ENCODE measurements at regions not wholly inside any gene's neighbourhood (a gene's known extent, or its start where the extent isn't known, plus 50 kb on each side); places are given as distances from the start of the nearest gene placed in this dataset.

DNA sequence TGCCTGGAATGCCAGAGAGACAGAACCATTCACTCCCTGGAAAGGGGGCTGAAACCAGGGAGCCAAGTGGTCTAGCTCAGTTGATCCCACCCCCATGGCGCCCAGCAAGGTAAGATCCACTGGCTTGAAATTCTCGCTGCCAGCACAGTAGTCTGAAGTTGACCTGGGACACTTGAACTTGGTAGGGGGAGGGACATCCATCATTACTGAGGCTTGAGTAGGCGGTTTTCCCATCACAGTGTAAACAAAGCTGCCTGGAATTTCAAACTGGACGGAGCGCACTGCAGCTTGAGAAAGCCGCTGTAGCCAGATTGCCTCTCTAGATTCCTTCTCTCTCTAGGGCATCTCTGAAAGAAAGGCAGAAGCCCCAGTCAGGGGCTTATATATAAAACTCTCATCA, 310.7 kb upstream of the DPPA4 start:
- TF ChIP-seq, protein P1, sequence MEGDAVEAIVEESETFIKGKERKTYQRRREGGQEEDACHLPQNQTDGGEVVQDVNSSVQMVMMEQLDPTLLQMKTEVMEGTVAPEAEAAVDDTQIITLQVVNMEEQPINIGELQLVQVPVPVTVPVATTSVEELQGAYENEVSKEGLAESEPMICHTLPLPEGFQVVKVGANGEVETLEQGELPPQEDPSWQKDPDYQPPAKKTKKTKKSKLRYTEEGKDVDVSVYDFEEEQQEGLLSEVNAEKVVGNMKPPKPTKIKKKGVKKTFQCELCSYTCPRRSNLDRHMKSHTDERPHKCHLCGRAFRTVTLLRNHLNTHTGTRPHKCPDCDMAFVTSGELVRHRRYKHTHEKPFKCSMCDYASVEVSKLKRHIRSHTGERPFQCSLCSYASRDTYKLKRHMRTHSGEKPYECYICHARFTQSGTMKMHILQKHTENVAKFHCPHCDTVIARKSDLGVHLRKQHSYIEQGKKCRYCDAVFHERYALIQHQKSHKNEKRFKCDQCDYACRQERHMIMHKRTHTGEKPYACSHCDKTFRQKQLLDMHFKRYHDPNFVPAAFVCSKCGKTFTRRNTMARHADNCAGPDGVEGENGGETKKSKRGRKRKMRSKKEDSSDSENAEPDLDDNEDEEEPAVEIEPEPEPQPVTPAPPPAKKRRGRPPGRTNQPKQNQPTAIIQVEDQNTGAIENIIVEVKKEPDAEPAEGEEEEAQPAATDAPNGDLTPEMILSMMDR (conservative IDR thresholded peaks at IDR 0.05; ENCODE audit: low read length): no peak
- DNase-seq (ENCODE audit: low read depth): no peak
- no peak overlapping the region for H3K4me3 ChIP-seq (ENCODE audit: low read length)

DNA sequence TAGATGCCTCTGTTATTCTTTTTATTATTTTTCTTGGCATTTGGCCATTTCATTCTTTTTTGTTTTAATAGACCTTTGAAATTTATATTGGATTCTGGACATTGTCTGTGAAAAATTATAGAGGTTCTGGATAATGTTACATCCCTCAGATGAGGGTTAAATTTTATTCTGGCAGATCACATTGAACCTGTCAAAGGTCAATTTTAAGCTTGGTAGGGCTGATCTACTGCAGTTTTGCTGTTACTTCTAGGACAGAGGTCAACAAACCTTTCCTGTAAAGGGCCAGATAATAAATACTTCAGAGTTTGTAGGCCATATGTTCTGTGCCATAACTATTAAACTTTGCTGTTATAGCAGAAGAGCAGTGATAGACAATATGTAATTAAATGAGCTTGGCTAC, 318.9 kb upstream of the DPPA4 start:
- no peak overlapping the region for H3K4me3 ChIP-seq (ENCODE audit: low read length)
- DNase-seq (ENCODE audit: low read depth): no peak
- TF ChIP-seq, protein P1 (conservative IDR thresholded peaks at IDR 0.05; ENCODE audit: low read length): no peak

DNA sequence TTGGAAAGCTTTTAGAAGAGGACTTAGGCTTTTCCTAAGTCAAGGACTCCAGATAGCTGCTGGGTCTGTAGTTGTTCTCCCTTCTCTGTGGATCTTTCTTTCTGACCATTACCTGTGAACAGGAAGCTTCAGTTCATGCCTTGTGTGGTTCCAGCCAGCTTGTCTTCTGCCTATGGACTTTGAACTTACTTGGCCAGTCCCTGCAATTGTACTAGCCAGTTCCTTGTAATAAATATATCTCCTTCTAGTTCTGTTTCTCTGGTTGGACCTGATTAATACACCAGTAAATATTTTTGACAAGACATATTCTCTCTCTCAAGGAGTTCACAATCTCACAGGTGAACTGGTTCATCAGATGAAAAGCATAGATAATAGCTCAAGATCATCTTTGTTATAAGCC, 341.3 kb upstream of the DPPA4 start:
- TF ChIP-seq, protein P1 (conservative IDR thresholded peaks at IDR 0.05; ENCODE audit: low read length): no peak
- no peak overlapping the region for H3K4me3 ChIP-seq (ENCODE audit: low read length)
- DNase-seq (ENCODE audit: low read depth): no peak

DNA sequence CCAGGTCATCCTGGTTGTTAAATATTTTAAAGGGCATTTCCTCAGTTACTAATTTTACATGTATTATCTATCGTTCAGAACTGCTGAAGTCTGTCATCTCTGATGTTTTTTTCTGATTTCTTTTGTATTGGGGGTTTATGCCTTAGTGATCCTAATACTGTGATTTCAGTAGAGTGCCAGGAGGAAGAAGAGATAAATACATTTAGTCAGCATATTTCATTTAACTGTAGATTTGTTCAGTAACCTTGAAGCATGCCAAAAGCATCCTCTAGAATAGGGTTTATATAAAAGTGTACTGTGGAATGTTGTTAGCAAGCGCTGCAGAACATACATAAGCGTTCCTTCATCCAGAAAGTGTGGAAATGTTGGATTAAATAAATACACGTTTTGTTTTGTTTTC, 342.3 kb upstream of the DPPA4 start:
- TF ChIP-seq, protein P1 (conservative IDR thresholded peaks at IDR 0.05; ENCODE audit: low read length): no peak
- DNase-seq (ENCODE audit: low read depth): no peak
- no peak overlapping the region for H3K4me3 ChIP-seq (ENCODE audit: low read length)

DNA sequence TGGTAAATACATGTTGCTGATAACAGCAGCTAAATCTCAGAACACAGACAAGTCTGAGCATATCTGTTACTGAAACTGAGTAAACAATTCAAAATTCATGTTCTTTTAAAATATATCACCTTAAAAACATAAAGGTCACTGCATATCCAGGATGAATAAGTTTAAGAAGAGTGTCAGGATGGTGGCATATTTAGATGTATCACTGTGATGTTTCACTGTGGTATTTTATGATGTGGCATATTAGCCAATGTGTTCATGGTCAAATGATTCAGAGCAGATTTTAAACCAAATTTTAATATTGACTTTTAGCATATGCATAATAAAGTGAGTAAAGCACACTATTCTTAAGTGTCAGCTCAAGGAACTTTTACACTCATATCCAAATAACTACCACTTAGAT, 346.4 kb upstream of the DPPA4 start:
- DNase-seq (ENCODE audit: low read depth): no peak
- TF ChIP-seq, protein P1 (conservative IDR thresholded peaks at IDR 0.05; ENCODE audit: low read length): no peak
- no peak overlapping the region for H3K4me3 ChIP-seq (ENCODE audit: low read length)

DNA sequence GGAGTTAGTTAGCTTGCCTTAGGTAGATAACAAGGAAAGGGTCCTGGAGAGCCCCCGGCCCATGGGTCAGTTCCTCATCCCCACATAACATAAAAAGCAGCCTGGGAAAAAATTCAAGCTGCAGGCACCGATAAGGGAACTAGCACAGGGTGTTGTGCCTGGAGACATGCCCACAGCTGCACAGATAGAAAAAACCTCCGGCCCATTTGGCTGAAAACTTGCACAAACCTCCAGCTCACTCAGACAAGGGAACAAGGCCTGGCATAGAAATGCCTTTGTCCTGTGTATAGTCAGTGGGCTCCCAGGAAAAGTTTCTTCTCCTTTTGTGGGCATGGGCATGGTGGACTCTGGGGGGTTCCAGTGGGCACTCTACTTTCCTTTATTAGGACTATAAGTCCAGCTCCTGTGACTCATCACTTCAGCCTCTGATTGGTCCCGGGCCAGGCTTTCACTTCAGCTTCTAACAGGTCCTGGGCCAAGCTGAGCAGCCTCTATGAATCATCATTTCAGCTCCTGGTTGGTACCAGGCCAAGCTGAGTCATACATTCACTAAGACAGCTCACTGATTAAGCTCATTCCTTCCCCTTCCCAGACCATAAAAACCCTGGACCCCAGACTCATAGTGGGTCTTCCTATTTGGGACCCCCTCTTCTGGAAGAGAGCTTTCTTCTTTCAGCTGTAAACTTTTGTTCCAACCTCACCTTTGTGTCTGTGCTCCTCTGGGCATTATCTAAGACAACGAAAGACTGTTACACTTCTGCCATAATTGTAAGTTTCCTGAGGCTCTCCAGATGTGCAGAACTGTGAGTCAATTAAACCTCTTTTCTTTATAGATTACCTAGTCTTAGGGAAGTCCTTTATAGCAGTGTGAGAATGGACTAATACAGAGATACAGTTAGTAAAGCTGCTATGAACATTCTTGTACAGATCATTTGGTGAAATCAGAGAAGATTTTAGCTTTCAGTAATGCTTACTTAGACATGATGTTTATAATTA, 348.0 kb upstream of the DPPA4 start:
- H3K4me3 ChIP-seq (ENCODE audit: low read length): no peak overlapping the region
- peak; percentile 97 for DNase-seq (ENCODE audit: low read depth)
- TF ChIP-seq, protein P1 (conservative IDR thresholded peaks at IDR 0.05; ENCODE audit: low read length): no peak

DNA sequence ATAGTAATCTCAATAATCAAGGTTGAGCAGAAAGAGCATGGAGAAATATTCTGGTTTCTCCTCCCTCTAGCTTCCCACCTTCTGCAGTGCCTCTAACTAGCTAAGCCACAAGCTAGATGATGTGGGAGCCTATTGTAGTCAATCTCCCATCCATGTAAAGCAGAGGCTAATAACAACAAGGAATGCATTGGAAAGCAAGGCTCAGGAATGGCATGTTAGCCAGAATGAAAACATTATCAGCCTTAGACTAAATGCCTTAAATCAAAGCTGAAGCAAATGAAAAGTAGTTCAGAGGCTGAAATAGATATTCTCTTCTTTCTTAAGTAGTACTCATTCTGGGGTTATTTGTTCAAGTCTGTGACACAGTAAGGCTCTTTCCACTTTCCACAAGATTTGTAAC, 350.3 kb upstream of the DPPA4 start:
- peak; percentile 6 for DNase-seq (ENCODE audit: low read depth)
- H3K4me3 ChIP-seq (ENCODE audit: low read length): no peak overlapping the region
- TF ChIP-seq, protein P1 (conservative IDR thresholded peaks at IDR 0.05; ENCODE audit: low read length): no peak
